Thoracic aorta (tissue), 2 donors: ENCODE measurements at regions not wholly inside any gene's neighbourhood (a gene's known extent, or its start where the extent isn't known, plus 50 kb on each side); places are given as distances from the start of the nearest gene placed in this dataset.

Experiments used
- ATAC-seq: fragments of 150-250 bp; one replicate; pipeline ENCODE4 v1.8.0; 2017; ENCODE audit warnings: low read depth; ENCODE audit not compliant: insufficient number of reproducible peaks, low FRiP score
- DNase-seq: peaks from one replicate; pipeline ENCODE4 v3.0.0-alpha.2; 2020; ENCODE audit warnings: low spot score
- H3K27ac ChIP-seq, 2 donors: fragments of 200-600 bp; sonication (generic); 1 replicate in 1 of 2; 2 replicates in 1 of 2; pipeline ENCODE4 v1.5.1; 2016; ENCODE audit warnings: mild to moderate bottlenecking in 2 of 2, moderate library complexity in 2 of 2
- H3K27me3 ChIP-seq: fragments of 200-600 bp; sonication (generic); replicated peaks from 2 replicates; pipeline ENCODE4 v1.6.0; 2016; ENCODE audit warnings: mild to moderate bottlenecking; ENCODE audit not compliant: insufficient read depth
- H3K36me3 ChIP-seq: fragments of 200-600 bp; sonication (generic); one replicate; pipeline ENCODE4 v1.5.1; 2016
- H3K4me1 ChIP-seq, 2 donors: fragments of 200-600 bp; sonication (generic); 1 replicate in 1 of 2; 2 replicates in 1 of 2; pipeline versions ENCODE4 v1.5.1 to v1.6.0; 2016; ENCODE audit warnings: low read depth in 2 of 2, mild to moderate bottlenecking in 1 of 2; ENCODE audit not compliant: control insufficient read depth in 1 of 2
- H3K4me3 ChIP-seq: fragments of 200-600 bp; sonication (generic); 2 replicates; pipeline ENCODE4 v1.5.1; 2016; ENCODE audit warnings: mild to moderate bottlenecking
- H3K9me3 ChIP-seq: fragments of 200-600 bp; sonication (generic); 2 replicates; pipeline ENCODE4 v1.5.1; 2016
- TF ChIP-seq, protein P1 (sequence below): fragments of 200-600 bp; sonication (generic); IDR thresholded peaks from one replicate; pipeline ENCODE4 v1.5.1; 2019; ENCODE audit warnings: antibody characterized with exemption

DNA sequence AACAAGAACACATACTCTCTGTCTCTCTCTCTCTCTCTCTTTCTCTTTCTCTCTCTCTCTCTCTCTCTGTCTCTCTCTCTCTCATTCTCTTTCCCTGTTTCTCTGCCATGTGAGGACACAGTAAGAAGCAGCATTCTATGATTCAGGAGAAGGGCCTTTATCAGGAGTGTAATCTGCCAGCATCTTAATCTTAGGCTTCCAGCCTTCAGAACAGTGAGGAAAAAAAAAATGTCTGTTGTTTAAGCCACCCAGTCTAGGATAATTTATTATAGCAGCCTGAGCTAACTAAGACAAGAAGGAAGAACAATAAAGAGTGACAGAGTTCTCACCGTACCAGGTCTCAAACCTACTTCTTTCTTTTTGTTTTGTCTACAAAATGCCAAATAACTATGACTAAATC is 399.4 kb downstream of the SOCS6 start:
- Histone ChIP-seq H3K27me3 (no peaks in the 10 kb centered on the region), H3K36me3 (no peaks in the 10 kb centered on the region), H3K27ac (no peak overlapping the region), H3K9me3 (no peaks in the 10 kb centered on the region), H3K4me3 (no peak overlapping the region), H3K4me1 (no peaks in the 10 kb centered on the region)
- no peak for DNase-seq
- TF ChIP-seq, protein P1, sequence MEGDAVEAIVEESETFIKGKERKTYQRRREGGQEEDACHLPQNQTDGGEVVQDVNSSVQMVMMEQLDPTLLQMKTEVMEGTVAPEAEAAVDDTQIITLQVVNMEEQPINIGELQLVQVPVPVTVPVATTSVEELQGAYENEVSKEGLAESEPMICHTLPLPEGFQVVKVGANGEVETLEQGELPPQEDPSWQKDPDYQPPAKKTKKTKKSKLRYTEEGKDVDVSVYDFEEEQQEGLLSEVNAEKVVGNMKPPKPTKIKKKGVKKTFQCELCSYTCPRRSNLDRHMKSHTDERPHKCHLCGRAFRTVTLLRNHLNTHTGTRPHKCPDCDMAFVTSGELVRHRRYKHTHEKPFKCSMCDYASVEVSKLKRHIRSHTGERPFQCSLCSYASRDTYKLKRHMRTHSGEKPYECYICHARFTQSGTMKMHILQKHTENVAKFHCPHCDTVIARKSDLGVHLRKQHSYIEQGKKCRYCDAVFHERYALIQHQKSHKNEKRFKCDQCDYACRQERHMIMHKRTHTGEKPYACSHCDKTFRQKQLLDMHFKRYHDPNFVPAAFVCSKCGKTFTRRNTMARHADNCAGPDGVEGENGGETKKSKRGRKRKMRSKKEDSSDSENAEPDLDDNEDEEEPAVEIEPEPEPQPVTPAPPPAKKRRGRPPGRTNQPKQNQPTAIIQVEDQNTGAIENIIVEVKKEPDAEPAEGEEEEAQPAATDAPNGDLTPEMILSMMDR = no peak
- no peak for ATAC-seq

DNA sequence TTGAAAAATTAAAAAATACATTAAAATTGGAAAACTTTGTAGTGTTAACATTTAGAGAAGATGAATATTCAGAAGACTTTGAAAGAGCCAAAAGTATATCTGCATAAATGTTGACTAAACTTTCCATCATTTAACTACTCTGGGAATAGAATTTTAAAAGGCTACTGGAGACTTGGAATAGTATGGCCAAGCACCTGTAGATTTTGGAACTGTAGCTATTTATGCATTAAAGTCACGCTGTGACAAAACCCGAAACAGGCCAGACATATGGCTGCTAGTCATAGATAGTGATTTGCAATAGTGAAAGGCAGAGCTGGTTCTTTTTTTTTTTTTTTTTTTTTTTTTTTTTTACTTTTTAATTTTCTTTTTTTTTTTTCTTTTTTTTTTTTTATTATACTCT is 396.0 kb downstream of the SOCS6 start:
- H3K27me3 ChIP-seq = no peaks in the 10 kb centered on the region
- no peak overlapping the region for H3K4me3 ChIP-seq
- DNase-seq (no peak), ATAC-seq (no peak)
- H3K4me1 ChIP-seq = no peaks in the 10 kb centered on the region
- no peaks in the 10 kb centered on the region for H3K9me3 ChIP-seq
- TF ChIP-seq, protein P1 = no peak
- no peaks in the 10 kb centered on the region for H3K36me3 ChIP-seq
- no peak overlapping the region for H3K27ac ChIP-seq

DNA sequence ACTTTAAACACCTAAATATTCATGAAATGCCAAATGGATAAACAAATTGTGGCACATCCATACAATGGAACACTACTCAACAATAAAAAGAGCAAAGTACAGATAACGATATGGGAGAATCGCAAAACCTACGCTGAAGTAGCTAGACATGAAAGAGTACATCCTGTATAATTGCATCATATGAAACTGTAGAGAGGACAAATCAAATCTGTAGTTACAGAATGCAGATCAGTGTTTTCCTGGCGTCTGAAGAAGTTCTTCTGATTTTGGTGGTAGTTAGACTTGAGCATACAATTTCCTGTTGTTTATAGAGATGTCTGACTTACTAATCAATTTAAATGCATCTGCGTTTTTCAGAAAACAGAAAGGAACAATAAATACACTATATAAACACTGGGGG is 394.4 kb downstream of the SOCS6 start:
- TF ChIP-seq, protein P1 = no peak
- Histone ChIP-seq H3K36me3 (no peaks in the 10 kb centered on the region), H3K4me1 (no peaks in the 10 kb centered on the region), H3K4me3 (no peak overlapping the region), H3K9me3 (no peaks in the 10 kb centered on the region), H3K27me3 (no peaks in the 10 kb centered on the region), H3K27ac (no peak overlapping the region)
- ATAC-seq = no peak
- DNase-seq = no peak

DNA sequence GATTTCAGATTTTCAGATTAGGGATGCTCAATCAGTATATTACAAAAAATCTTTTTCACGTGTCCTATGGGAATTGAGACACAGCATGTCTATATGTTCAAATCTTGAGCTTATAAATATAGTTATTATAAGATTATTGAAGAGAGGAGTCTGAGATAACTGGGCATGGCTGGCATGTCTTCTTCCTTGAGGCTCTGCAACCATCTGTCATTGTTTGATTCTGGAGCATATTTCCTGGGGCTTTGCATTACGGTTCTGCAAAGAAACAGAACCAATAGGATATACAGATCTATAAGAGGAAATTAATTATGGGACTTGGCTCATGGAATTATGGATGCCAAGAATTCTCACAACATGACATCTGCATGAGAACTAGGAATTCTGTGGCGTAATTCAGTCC is 386.1 kb downstream of the SOCS6 start:
- no peaks in the 10 kb centered on the region for H3K4me1 ChIP-seq
- no peaks in the 10 kb centered on the region for H3K36me3 ChIP-seq
- H3K4me3 ChIP-seq = no peak overlapping the region
- H3K27me3 ChIP-seq = no peaks in the 10 kb centered on the region
- no peak overlapping the region for H3K27ac ChIP-seq
- ATAC-seq = no peak
- TF ChIP-seq, protein P1 = no peak
- H3K9me3 ChIP-seq = no peaks in the 10 kb centered on the region
- no peak for DNase-seq

DNA sequence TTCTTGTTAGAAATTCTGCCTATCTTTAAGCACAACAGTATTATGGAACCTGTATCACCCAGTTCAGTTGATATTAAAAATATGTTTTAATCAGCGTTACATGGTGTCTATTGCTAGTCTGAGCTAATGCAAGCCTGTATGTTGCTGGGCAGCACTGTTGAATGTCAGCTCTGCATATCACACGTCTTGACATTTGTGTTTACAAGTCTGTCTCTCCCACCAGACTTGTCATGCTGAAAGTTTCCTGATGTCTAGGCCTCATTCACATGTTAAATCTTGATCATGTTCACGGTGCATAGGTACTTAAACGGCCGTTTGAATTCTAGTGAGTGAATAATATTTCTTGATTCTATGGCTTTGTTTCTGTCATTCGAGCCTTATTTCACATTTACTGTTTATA is 385.0 kb downstream of the SOCS6 start:
- no peak for DNase-seq
- Histone ChIP-seq H3K36me3 (no peaks in the 10 kb centered on the region), H3K9me3 (no peaks in the 10 kb centered on the region), H3K27me3 (no peaks in the 10 kb centered on the region), H3K4me1 (no peaks in the 10 kb centered on the region), H3K27ac (no peak overlapping the region), H3K4me3 (no peak overlapping the region)
- ATAC-seq = no peak
- TF ChIP-seq, protein P1 = no peak
